Neural cell (in vitro differentiated cells): ENCODE measurements at regions not wholly inside any gene's neighbourhood (a gene's known extent, or its start where the extent isn't known, plus 50 kb on each side); places are given as distances from the start of the nearest gene placed in this dataset.

ENCODE experiments used
- H2AFZ ChIP-seq: fragments of 200-600, 300-800 bp; sonication (generic), shearing (Covaris generic); 2 replicates; pipeline ENCODE4 v1.6.0; 2014; ENCODE audit warnings: low read depth, mild to moderate bottlenecking, antibody characterized with exemption, low read length, moderate library complexity
- H3F3A ChIP-seq: fragments of 200-600 bp; shearing (Covaris generic); 2 replicates; pipeline ENCODE4 v1.6.1; 2016; ENCODE audit warnings: mild to moderate bottlenecking, moderate library complexity, mixed read lengths, antibody characterized with exemption, low read length; ENCODE audit not compliant: insufficient read depth, poor library complexity, severe bottlenecking
- H3K27ac ChIP-seq: fragments of 200-600, 300-800 bp; sonication (generic), shearing (Covaris generic); 2 replicates; pipeline ENCODE4 v1.5.1; 2014; ENCODE audit warnings: mild to moderate bottlenecking, low read length, moderate library complexity
- H3K27me3 ChIP-seq: fragments of 300-800, 200-600 bp; sonication (generic), shearing (Covaris generic); 2 replicates; pipeline ENCODE4 v1.6.0; 2014; ENCODE audit warnings: mild to moderate bottlenecking, low read depth, low read length, moderate library complexity; ENCODE audit not compliant: insufficient read depth
- H3K36me3 ChIP-seq: fragments of 300-800, 200-600 bp; sonication (generic), shearing (Covaris generic); 2 replicates; pipeline ENCODE4 v1.5.1; 2014; ENCODE audit warnings: mild to moderate bottlenecking, antibody characterized with exemption, low read length, moderate library complexity; ENCODE audit not compliant: insufficient read depth
- H3K4me2 ChIP-seq: fragments of 300-800, 200-600 bp; sonication (generic), shearing (Covaris generic); 2 replicates; pipeline ENCODE4 v1.6.0; 2014; ENCODE audit warnings: mild to moderate bottlenecking, low read length
- H3K4me3 ChIP-seq: fragments of 300-800, 200-600 bp; sonication (generic), shearing (Covaris generic); 2 replicates; pipeline ENCODE4 v1.5.1; 2014; ENCODE audit warnings: mild to moderate bottlenecking, low read length, moderate library complexity
- H3K79me2 ChIP-seq: fragments of 200-600 bp; shearing (Covaris generic); replicated peaks from 2 replicates; pipeline ENCODE4 v1.6.0; 2014; ENCODE audit warnings: mild to moderate bottlenecking, low read length, moderate library complexity; ENCODE audit not compliant: insufficient read depth
- H3K9ac ChIP-seq: fragments of 300-800, 200-600 bp; sonication (generic), shearing (Covaris generic); 2 replicates; pipeline ENCODE4 v1.6.1; 2016; ENCODE audit warnings: mild to moderate bottlenecking, low read length, mixed read lengths
- H3K9me2 ChIP-seq: fragments of 200-600 bp; shearing (Covaris generic); 2 replicates; pipeline ENCODE4 v1.6.1; 2016; ENCODE audit warnings: mild to moderate bottlenecking, low read length, mixed read lengths; ENCODE audit not compliant: insufficient read depth
- H3K9me3 ChIP-seq: fragments of 200-600, 300-800 bp; sonication (generic), shearing (Covaris generic); 2 replicates; pipeline ENCODE4 v1.6.1; 2016; ENCODE audit warnings: mild to moderate bottlenecking, mixed run types, low read length, moderate library complexity, mixed read lengths
- H4K20me1 ChIP-seq: fragments of 200-600 bp; shearing (Covaris generic); 2 replicates; pipeline ENCODE4 v1.6.1; 2016; ENCODE audit warnings: mild to moderate bottlenecking, mixed run types; ENCODE audit not compliant: insufficient read depth
- EP300 ChIP-seq: fragments of 450-650 bp; conservative IDR thresholded peaks from 2 replicates; pipeline ENCODE4 v1.6.1; 2014; ENCODE audit warnings: antibody characterized with exemption, mild to moderate bottlenecking, moderate library complexity; ENCODE audit not compliant: poor library complexity, severe bottlenecking
- EZH2 ChIP-seq: fragments of 200-600, 300-800 bp; shearing (Covaris generic), sonication (generic); IDR thresholded peaks from 2 replicates; pipeline ENCODE4 v1.6.1; 2014; ENCODE audit warnings: antibody characterized with exemption, low read length, borderline replicate concordance, mild to moderate bottlenecking; ENCODE audit not compliant: insufficient read depth, poor library complexity, severe bottlenecking
- MXI1 ChIP-seq: fragments of 450-650 bp; conservative IDR thresholded peaks from 2 replicates; pipeline ENCODE4 v1.6.1; 2014; ENCODE audit warnings: antibody characterized with exemption, mild to moderate bottlenecking; ENCODE audit not compliant: poor library complexity, severe bottlenecking
- POLR2AphosphoS5 ChIP-seq: IDR thresholded peaks from 2 replicates; pipeline ENCODE4 v1.6.1; 2012
- RAD21 ChIP-seq: fragments of 450-650 bp; conservative IDR thresholded peaks from 2 replicates; pipeline ENCODE4 v1.6.1; 2014; ENCODE audit warnings: antibody characterized with exemption, mild to moderate bottlenecking, moderate library complexity
- SMC3 ChIP-seq: fragments of 450-650 bp; conservative IDR thresholded peaks from 2 replicates; pipeline ENCODE4 v1.6.1; 2014; ENCODE audit warnings: antibody characterized with exemption, mild to moderate bottlenecking, moderate library complexity; ENCODE audit not compliant: poor library complexity
- TAF1 ChIP-seq: IDR thresholded peaks from 2 replicates; pipeline ENCODE4 v1.6.1; 2012; ENCODE audit warnings: low read depth
- TF ChIP-seq, protein P1 (sequence below): IDR thresholded peaks from 2 replicates; pipeline ENCODE4 v1.6.1; 2012; ENCODE audit warnings: borderline replicate concordance
- TF ChIP-seq, protein P2 (sequence below): fragments of 450-650 bp; IDR thresholded peaks from 2 replicates; pipeline ENCODE4 v1.5.1; 2014; ENCODE audit warnings: antibody characterized with exemption, mild to moderate bottlenecking, moderate library complexity; ENCODE audit not compliant: poor library complexity, severe bottlenecking

DNA sequence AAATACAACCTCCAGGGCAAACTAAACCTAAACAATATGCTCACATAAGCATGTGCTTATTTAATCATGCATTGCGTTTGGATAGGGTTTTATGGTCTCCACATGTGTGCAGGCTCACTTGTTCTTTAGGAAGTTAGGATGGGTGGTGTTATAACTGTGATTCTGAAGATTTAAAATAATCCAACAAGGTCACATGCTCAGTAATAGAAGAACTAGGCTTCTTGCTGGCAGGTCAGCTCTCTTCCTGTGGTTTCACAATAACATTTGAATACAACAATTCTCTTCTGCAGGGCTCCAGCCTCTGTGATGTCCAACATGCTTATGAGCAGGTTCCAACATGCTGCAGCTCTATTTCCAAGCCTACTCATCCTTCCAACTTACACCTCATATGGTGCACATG is 84.0 kb downstream of the MYL12B start:
- H3K36me3 ChIP-seq: no peaks in the 10 kb centered on the region
- no peak overlapping the region for H3K9ac ChIP-seq
- H3F3A ChIP-seq: no peaks in the 10 kb centered on the region
- no peak overlapping the region for H3K4me2 ChIP-seq
- H3K9me2 ChIP-seq: no peaks in the 10 kb centered on the region
- H4K20me1 ChIP-seq: no peaks in the 10 kb centered on the region
- no peaks in the 10 kb centered on the region for H3K27me3 ChIP-seq
- no peak overlapping the region for H3K27ac ChIP-seq
- H2AFZ ChIP-seq: no peak overlapping the region
- H3K4me3 ChIP-seq: no peak overlapping the region
- H3K9me3 ChIP-seq: no peaks in the 10 kb centered on the region
- H3K79me2 ChIP-seq: no peaks in the 10 kb centered on the region
- TF ChIP-seq POLR2AphosphoS5 (no peak), TAF1 (no peak), SMC3 (no peak)

DNA sequence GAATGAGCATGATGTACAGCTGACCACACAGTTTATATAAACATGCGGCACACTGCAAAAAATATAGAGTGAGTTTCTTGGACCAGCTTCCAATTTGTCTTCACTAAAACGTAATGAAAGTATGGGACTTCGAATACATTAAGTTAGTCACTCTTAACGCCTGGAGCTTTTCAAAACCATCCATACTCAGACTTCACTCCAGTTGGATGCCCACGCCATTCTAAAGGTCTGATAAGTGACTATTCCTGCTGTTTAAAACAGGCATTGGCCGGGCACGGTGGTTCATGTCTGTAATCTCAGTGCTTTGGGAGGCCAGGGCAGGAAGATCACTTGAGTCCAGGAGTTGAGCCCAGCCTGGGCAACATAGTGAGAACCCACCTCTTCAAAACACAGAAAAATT is 84.6 kb downstream of the MYL12B start:
- no peak for TF ChIP-seq EP300
- TF ChIP-seq MXI1: no peak
- TF ChIP-seq EZH2: no peak
- TF ChIP-seq, protein P1, sequence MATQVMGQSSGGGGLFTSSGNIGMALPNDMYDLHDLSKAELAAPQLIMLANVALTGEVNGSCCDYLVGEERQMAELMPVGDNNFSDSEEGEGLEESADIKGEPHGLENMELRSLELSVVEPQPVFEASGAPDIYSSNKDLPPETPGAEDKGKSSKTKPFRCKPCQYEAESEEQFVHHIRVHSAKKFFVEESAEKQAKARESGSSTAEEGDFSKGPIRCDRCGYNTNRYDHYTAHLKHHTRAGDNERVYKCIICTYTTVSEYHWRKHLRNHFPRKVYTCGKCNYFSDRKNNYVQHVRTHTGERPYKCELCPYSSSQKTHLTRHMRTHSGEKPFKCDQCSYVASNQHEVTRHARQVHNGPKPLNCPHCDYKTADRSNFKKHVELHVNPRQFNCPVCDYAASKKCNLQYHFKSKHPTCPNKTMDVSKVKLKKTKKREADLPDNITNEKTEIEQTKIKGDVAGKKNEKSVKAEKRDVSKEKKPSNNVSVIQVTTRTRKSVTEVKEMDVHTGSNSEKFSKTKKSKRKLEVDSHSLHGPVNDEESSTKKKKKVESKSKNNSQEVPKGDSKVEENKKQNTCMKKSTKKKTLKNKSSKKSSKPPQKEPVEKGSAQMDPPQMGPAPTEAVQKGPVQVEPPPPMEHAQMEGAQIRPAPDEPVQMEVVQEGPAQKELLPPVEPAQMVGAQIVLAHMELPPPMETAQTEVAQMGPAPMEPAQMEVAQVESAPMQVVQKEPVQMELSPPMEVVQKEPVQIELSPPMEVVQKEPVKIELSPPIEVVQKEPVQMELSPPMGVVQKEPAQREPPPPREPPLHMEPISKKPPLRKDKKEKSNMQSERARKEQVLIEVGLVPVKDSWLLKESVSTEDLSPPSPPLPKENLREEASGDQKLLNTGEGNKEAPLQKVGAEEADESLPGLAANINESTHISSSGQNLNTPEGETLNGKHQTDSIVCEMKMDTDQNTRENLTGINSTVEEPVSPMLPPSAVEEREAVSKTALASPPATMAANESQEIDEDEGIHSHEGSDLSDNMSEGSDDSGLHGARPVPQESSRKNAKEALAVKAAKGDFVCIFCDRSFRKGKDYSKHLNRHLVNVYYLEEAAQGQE: no peak
- TF ChIP-seq RAD21: no peak
- no peak for TF ChIP-seq TAF1
- TF ChIP-seq POLR2AphosphoS5: no peak
- TF ChIP-seq SMC3: no peak
- H4K20me1 ChIP-seq: no peaks in the 10 kb centered on the region
- H3K4me2 ChIP-seq: no peak overlapping the region
- H3K4me3 ChIP-seq: no peak overlapping the region
- H3K9ac ChIP-seq: no peak overlapping the region
- H3K27me3 ChIP-seq: no peaks in the 10 kb centered on the region
- no peak overlapping the region for H2AFZ ChIP-seq
- no peaks in the 10 kb centered on the region for H3K9me3 ChIP-seq
- H3K79me2 ChIP-seq: no peaks in the 10 kb centered on the region
- no peaks in the 10 kb centered on the region for H3K9me2 ChIP-seq
- no peak overlapping the region for H3K27ac ChIP-seq
- no peaks in the 10 kb centered on the region for H3F3A ChIP-seq
- H3K36me3 ChIP-seq: no peaks in the 10 kb centered on the region

DNA sequence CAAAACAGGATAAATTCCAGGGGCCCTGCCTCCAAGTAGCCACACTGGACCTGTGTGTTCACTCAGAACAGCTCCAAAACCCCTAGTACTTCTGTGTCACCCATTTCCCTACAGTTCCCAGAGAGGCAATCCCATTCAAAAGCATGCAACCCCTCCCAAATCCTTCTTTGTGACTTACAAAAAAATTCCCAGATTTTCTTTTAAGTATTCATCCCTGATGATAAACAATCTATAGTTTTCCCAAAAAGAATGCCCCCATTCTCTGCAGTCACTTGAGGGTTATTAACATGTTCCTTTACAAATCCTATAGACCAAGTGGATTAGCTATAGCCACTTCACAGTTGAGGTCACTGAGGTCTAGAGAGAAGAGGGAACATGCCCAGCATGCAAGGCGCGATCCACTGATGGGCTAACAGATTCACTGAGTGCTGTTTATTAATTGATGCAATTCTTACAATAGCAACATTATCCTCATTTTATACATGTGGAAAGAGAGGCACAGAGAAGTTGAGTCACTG is 85.4 kb downstream of the MYL12B start:
- TF ChIP-seq EP300 (no peak), SMC3 (no peak), RAD21 (no peak), MXI1 (no peak), POLR2AphosphoS5 (no peak), TAF1 (no peak), EZH2 (no peak)
- TF ChIP-seq, protein P1: no peak
- TF ChIP-seq, protein P2, sequence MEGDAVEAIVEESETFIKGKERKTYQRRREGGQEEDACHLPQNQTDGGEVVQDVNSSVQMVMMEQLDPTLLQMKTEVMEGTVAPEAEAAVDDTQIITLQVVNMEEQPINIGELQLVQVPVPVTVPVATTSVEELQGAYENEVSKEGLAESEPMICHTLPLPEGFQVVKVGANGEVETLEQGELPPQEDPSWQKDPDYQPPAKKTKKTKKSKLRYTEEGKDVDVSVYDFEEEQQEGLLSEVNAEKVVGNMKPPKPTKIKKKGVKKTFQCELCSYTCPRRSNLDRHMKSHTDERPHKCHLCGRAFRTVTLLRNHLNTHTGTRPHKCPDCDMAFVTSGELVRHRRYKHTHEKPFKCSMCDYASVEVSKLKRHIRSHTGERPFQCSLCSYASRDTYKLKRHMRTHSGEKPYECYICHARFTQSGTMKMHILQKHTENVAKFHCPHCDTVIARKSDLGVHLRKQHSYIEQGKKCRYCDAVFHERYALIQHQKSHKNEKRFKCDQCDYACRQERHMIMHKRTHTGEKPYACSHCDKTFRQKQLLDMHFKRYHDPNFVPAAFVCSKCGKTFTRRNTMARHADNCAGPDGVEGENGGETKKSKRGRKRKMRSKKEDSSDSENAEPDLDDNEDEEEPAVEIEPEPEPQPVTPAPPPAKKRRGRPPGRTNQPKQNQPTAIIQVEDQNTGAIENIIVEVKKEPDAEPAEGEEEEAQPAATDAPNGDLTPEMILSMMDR: no peak
- Histone ChIP-seq H3K4me2 (no peak overlapping the region), H2AFZ (no peak overlapping the region)

More for the DNA sequence above, 85.4 kb downstream of the MYL12B start:
- H3K27me3 ChIP-seq: no peaks in the 10 kb centered on the region
- no peaks in the 10 kb centered on the region for H3K36me3 ChIP-seq
- no peaks in the 10 kb centered on the region for H3K79me2 ChIP-seq
- H4K20me1 ChIP-seq: no peaks in the 10 kb centered on the region
- H3K27ac ChIP-seq: no peak overlapping the region
- H3K9me3 ChIP-seq: no peaks in the 10 kb centered on the region
- no peak overlapping the region for H3K4me3 ChIP-seq
- H3K9ac ChIP-seq: no peak overlapping the region
- H3K9me2 ChIP-seq: no peaks in the 10 kb centered on the region
- H3F3A ChIP-seq: no peaks in the 10 kb centered on the region
